GM12865 (cell line): ENCODE measurements at regions not wholly inside any gene's neighbourhood (a gene's known extent, or its start where the extent isn't known, plus 50 kb on each side); places are given as distances from the start of the nearest gene placed in this dataset.
"Not testable (repeated sequence)": the region's sequence is repeated elsewhere in the genome, so short reads cannot be mapped to it uniquely, and the experiment has no call there.

Source experiments
- DNase-seq: peaks from one replicate; pipeline ENCODE4 v3.0.0; 2010; ENCODE audit warnings: low read depth
- H3K4me3 ChIP-seq: 2 replicates; pipeline ENCODE4 v1.5.1; 2011; ENCODE audit warnings: mild to moderate bottlenecking, low read depth, low read length, control low read depth
- CTCF ChIP-seq: IDR thresholded peaks from 2 replicates; pipeline ENCODE4 v1.5.1; 2011; ENCODE audit warnings: low read length, control low read depth, low read depth, inconsistent platforms; ENCODE audit not compliant: insufficient read depth; ENCODE audit errors: missing control alignments

GRCh38 chr18:78273876-78274275 lies 705.7 kb upstream of the SALL3 start:
- DNase-seq: no peak
- H3K4me3 ChIP-seq: no peak overlapping the region
- no peak for TF ChIP-seq CTCF

- DNase-seq, H3K4me3 ChIP-seq: not testable (repeated sequence)
These were observed 696.2 kb upstream of the SALL3 start for GRCh38 chr18:78283425-78283824.

- H3K4me3 ChIP-seq: no peak overlapping the region
- DNase-seq: no peak
- no peak for TF ChIP-seq CTCF
These were observed 686.8 kb upstream of the SALL3 start for GRCh38 chr18:78292618-78293380.

GRCh38 chr18:78293540-78293939 lies 686.1 kb upstream of the SALL3 start:
- DNase-seq: no peak
- TF ChIP-seq CTCF: no peak
- no peak overlapping the region for H3K4me3 ChIP-seq

GRCh38 chr18:78293940-78294541 lies 685.6 kb upstream of the SALL3 start:
- TF ChIP-seq CTCF: no peak
- no peak for DNase-seq
- no peak overlapping the region for H3K4me3 ChIP-seq

- no peak overlapping the region for H3K4me3 ChIP-seq
- DNase-seq: no peak
- TF ChIP-seq CTCF: no peak
These were observed 684.4 kb upstream of the SALL3 start for GRCh38 chr18:78295262-78295661.

- no peak for TF ChIP-seq CTCF
- DNase-seq: no peak
These were observed 683.5 kb upstream of the SALL3 start for GRCh38 chr18:78296166-78296565.

More at GRCh38 chr18:78296166-78296565, 683.5 kb upstream of the SALL3 start:
- no peak overlapping the region for H3K4me3 ChIP-seq
